A204.1 (cell line): ENCODE measurements at regions not wholly inside any gene's neighbourhood (a gene's known extent, or its start where the extent isn't known, plus 50 kb on each side); places are given as distances from the start of the nearest gene placed in this dataset.
"Not testable (repeated sequence)": the region's sequence is repeated elsewhere in the genome, so short reads cannot be mapped to it uniquely, and the experiment has no call there.

Experiments
- FAIRE-seq: peaks from 2 replicates; lab custom pipeline; 2012; peaks lifted over from hg19 to GRCh38; lab: Jason Lieb, UNC

GRCh38 chr2:195535911-195536522, 121.0 kb upstream of the SLC39A10 start:
- FAIRE-seq: no peak

- no peak for FAIRE-seq
Measured at GRCh38 chr2:195534971-195535370, 122.1 kb upstream of the SLC39A10 start.

DNA sequence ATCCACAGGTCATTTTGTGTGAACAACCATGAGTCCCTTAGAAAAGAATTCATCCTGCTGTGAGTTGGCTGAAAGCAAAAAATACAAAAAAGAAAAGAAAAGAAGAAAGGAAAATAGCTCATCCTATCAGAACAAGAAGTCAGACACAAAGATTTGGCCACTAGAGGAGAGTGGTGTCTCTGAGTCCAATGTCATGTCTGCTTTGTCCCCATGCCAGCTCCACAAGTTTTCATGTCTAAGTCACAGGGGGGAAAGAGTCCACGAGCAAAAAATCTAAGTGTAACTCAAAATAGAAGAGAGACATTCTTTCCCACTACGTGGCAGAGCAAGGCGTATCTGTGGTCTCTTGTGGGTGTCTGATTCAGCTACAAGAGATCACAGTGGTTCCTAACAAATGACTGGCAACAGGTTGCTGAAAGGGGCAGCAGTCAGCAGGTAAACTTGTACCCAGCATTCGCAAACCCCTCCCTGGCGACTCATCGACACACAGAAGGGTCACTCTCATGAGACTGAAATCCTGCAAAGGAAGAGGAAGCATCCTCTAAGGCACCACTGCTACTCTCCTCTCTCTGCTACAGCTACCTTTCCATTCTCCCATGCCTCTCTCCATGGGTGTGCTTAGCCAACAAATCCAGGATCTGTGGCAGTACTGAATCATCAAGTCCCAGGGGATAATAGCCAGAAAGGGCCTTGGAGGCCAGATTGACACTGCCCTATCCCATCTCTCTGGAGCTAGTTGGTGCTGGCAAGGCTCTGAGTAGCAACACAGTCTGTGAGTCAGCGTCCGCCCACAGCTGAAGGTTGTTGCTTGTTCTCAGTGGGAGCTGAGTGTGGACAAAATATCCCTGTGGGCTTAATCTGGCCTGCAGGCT, 123.0 kb upstream of the SLC39A10 start:
- no peak for FAIRE-seq

- FAIRE-seq: no peak
Measured at GRCh38 chr2:195532628-195533271, 124.3 kb upstream of the SLC39A10 start.

- FAIRE-seq: no peak
Measured at GRCh38 chr2:195532255-195532627, 124.8 kb upstream of the SLC39A10 start.

- FAIRE-seq: no peak
Measured at GRCh38 chr2:195531754-195532153, 125.3 kb upstream of the SLC39A10 start.

- not testable (repeated sequence) for FAIRE-seq
Measured at GRCh38 chr2:195523242-195523641, 133.8 kb upstream of the SLC39A10 start.

GRCh38 chr2:195521589-195521988, 135.4 kb upstream of the SLC39A10 start:
- FAIRE-seq: no peak

- no peak for FAIRE-seq
Measured at GRCh38 chr2:195520671-195521155, 136.3 kb upstream of the SLC39A10 start.

- FAIRE-seq: no peak
Measured at GRCh38 chr2:195515551-195515950, 141.5 kb upstream of the SLC39A10 start.

GRCh38 chr2:195514365-195514764, 142.7 kb upstream of the SLC39A10 start:
- no peak for FAIRE-seq

DNA sequence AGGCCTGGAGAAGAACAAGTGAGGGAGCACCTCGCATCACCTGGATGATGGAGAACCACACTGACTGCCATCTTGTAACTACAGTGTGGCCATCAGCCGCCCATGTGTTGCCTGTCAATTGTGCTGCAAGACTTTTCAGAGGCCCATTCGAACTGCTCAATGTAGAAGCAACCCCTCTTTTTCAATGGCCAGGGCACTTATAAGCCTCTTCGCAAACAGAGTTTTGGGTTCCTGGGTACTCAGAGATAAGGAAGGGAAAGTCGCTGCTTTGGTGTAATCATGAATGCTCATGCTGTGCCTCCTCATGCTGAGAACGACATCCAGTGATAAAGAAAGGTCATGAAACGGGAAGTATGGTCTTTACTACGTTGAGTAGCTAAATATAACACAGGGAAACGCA, 143.9 kb upstream of the SLC39A10 start:
- FAIRE-seq: no peak

DNA sequence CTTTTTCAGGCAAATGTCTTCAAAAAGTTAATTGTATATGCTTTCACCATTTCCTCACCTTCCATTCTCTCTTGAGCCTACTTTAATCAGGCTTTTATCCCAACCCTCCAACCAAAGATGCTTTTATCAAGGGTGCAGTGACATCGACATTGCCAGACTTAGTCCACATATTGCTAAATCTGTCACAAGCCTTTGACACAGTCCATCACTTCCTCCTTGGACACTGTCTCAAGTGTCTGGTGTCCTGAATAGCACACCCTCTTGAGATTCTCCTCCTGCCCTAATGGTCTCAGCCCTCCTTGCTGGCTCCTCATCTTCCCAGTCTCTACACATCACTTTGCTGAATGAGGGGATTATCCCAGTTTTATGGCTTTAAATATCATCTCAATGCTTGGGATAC, 147.5 kb upstream of the SLC39A10 start:
- no peak for FAIRE-seq

GRCh38 chr2:195508139-195508455, 148.9 kb upstream of the SLC39A10 start:
- FAIRE-seq: no peak

- no peak for FAIRE-seq
Measured at GRCh38 chr2:195507447-195508138, 149.4 kb upstream of the SLC39A10 start.

DNA sequence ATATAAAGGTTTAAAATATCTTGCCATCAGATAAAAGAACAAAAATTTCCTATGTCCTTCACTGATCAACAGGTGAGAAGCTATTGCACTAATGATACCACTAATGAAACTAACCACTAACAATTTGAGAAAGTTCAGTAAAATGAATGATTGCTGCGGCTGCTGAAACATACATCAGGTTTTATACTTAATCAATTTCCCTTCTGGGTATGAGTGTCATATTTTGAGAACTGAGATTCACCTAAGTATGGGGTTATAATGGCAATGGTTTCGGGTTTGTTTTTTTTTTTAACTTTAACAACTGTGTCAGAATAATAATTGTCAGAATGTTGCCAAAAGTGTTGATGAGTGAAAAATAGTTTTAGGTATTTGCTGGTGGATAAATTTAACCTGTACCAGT, 151.3 kb upstream of the SLC39A10 start:
- no peak for FAIRE-seq

GRCh38 chr2:195503208-195503607, 153.8 kb upstream of the SLC39A10 start:
- FAIRE-seq: no peak

DNA sequence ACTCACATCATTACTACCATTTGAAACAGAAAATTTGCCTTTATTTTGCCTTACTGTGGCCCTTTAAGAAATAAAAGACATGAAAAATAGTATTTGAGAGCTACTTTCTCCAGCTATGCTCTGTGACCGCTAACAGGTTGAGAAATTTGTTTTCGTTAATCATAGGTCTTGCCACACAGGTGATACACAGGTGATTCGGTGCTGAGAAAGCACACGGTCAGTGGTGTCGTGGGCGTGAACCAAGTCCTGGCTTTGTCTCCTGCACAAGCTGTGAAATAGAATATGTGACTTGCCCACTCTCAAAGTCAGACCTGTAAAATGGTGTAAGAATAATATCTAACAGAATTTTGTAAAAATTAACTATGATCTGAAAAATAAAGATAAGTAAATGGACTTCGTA, 155.3 kb upstream of the SLC39A10 start:
- FAIRE-seq: no peak

DNA sequence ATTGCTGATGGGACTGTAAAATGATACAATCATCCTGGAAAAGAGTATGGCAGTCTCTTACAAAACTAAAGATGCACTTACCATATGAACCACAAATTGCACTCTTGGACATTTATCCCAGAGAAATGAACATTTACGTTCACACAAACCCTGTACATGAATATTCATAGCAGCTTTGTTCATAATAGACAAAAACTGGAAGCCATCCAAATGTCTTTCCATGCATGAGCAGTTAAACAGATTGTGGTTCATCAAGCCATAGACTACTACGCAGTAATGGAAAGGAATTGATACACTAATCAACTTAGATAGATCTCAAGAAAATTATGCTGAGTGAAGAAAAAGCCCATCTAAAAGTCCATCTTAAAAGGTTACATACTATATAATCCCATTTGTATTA, 156.1 kb upstream of the SLC39A10 start:
- FAIRE-seq: no peak

DNA sequence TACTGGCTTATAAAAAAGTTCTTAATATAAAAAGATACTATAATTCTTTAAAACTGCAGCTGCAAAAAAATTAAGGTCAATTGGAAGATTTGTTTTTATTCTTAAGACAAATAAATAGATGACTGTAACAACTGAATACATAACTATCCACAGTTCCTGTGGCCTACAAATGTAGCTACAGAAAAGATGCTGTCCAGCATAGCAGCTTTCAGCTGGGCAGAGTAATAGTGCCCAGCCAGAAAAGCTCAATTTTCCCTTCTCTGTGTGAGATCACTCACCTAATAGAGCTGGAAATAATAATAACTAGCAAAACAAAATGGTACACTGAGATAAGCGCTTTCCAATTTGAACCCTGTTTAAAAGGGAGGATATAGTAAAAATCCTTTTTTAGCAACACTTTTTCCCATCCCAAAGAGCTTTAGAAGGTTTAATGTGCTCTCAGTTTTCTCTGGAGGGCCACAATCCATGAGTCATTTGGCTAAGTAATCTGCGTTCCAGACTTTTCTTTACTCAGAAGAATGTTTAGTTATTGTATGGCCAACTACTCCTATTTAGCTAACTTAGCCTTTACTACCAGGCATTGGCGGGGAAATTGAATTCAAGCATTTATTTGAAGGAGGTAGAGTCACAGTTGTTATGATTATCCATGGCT, 158.1 kb upstream of the SLC39A10 start:
- no peak for FAIRE-seq

GRCh38 chr2:195498176-195498575, 158.8 kb upstream of the SLC39A10 start:
- FAIRE-seq: no peak

- no peak for FAIRE-seq
Measured at GRCh38 chr2:195496991-195497390, 160.0 kb upstream of the SLC39A10 start.
